Hematopoietic multipotent progenitor cell treated with erythropoietin and hydrocortisone succinate and interleukin-3 and kit ligand, for 4 days (in vitro differentiated cells): ENCODE measurements at regions not wholly inside any gene's neighbourhood (a gene's known extent, or its start where the extent isn't known, plus 50 kb on each side); places are given as distances from the start of the nearest gene placed in this dataset.
A peak's percentile ranks its signal among the peaks of the same experiment; 100 is the strongest.

Experiments
- DNase-seq: peaks from one replicate; pipeline ENCODE4 v3.0.0-alpha.2; 2015

DNA sequence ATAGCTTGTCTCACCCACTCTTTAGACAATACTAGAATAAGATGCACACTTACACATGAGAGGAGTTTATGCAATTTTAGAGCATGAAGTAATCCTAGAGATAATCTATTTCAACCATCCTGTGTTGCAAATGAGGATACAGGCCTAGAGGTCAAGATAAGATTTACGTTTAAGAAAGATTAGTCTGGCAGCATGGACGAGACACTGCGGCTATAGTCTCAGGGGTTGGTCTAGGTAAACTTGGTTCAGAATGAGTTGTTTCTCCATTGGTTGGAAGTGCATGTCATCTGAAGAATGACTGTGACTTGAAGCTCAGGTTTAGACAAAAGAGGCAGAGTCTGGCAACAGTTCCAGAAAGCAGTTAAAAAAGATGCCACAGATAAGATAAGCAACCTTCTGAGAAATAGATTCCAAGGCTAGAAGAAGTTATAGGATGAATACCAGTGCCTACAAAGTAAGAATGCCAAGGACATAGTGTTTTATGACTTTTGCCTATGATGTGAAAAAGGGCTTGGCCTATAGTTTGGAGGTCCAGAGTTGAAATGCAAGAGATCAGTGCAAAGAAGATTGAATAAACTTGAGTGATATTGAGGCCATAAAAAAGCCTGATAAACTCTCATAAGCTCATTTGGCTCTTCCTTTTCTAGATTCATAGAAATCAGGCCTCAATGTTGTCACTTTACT lies 631.0 kb downstream of the SQOR start:
- peak; percentile 41 for DNase-seq

DNA sequence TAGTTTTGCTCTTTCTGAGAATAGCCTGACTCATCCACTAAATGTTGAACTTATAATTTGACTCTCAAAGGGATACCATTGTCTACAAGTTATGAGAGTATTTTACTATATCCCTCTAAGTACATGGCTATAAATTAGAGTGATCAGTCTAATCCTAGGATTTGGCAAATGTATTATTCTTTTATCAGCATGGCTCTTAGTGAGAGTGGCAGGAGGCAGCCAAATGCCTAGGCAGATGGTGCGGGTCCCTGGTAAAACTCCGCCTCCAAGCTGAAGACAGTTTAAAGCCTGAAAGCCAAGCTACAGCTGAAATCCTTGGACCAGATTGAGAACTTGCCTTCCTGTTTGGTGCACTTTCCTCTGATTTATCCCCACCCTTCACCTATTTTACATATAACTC lies 631.8 kb downstream of the SQOR start:
- no peak for DNase-seq

DNA sequence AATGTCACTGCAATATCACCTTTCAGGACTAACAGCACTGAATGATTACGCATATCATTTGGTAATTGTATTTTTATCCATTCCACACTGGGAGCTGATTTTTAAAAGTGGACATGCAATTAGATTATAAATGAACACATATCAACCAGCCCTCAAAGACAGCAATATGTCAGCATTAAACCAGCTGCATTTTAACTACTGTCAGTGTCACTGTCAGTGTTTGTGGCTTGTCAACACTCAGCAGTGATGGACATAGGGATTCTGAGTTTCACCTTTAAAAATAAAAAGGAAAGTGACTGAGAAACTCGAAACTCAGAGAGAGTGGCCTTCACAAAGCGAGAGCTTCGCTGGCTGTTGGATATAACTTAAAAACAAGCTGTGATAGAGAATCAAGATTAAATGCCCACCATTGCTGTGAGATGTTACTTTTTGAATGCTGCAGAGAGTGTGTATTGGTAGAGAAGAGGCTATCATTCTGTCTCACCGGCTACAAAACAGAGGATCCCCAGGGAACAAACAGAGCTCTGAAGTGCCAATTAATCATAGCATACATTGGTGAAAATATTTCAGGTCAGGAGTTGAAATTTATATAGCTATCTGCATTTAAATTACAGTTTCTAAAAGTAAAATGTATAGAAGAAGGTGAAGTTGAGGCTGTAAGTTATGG lies 635.8 kb downstream of the SQOR start:
- DNase-seq: no peak

DNA sequence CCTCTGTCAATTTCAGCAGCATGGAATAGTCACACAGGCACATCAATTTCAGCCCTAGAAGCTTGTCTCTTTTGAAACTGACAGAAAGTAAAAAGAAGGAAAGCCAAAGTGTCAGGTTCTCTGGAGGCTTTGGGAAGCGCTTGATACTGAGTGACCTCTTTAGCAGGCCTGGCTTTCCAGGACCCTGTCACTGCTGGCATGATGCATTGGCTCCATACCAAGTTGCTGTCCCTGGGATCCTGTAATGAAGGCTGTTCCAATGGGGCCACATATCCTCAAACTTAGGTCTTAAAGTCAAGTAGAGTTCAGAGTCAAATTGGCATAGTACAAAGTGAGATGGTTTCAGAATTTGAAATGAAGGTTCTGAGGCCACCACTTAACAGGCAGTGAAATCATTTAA lies 640.9 kb downstream of the SQOR start:
- no peak for DNase-seq

DNA sequence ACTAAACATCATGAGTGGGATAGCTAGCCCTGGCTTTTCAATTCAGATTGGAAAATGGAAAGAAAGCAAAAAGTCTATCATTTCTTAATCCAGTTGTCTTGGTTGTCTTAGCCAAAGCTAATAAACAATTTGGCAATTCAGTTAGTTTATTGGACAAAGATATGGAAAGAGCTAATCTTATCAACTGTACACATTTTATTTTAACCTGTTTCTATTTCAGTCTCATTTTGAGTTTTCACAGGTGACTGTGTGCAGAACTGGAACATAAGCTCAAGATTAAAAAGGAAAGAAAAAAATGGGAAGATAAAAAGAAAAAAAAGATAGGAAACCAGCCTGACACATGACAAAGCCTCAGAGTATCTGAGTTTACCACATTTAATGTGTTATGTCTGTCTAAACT lies 642.6 kb downstream of the SQOR start:
- DNase-seq: no peak

DNA sequence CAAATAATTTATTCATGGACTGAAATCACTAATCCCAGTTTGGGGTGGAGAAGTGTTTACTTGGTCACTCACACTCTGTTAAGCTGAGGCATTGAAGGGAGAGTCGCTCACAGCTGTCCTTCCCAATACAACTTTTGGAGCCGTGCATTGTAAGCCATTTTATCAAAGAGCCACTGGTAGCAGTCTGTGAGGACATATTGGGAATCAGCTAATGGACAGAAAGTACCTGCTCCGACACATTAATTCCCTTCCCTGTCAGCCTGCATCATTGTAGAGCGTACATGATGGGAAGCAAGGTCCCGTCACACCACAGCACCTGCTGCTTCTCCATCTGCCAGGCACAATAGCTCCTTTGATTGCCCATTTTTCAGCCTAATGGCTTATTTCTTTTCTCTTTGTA lies 643.2 kb downstream of the SQOR start:
- DNase-seq: no peak

DNA sequence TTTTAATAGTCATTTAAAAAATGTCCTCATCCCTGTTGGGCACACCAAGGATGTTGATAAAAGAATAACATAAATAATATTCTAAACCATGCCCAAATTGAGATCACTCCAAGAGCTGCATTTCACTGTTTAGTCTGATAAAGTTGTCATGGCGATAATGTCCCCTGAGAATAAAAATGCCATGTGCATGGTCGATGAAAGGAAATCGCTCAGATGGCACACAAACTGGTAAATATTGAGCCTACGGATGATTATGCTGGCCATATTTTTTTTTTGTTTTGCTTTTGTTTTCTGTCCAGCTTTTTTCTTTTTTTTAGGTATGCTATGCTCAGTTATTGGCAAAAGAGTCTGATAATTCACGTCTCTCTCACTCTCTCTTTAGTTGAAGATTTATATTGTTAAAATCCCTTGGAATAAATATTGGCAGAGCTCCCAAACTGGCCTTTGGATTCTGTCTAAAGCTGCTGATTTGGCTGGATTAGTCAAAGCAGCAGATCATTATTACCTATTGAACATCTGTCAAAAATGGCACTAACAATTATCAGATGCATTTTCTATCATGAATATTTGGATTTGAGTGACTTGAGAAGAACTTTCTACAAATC lies 643.8 kb downstream of the SQOR start:
- DNase-seq: no peak

DNA sequence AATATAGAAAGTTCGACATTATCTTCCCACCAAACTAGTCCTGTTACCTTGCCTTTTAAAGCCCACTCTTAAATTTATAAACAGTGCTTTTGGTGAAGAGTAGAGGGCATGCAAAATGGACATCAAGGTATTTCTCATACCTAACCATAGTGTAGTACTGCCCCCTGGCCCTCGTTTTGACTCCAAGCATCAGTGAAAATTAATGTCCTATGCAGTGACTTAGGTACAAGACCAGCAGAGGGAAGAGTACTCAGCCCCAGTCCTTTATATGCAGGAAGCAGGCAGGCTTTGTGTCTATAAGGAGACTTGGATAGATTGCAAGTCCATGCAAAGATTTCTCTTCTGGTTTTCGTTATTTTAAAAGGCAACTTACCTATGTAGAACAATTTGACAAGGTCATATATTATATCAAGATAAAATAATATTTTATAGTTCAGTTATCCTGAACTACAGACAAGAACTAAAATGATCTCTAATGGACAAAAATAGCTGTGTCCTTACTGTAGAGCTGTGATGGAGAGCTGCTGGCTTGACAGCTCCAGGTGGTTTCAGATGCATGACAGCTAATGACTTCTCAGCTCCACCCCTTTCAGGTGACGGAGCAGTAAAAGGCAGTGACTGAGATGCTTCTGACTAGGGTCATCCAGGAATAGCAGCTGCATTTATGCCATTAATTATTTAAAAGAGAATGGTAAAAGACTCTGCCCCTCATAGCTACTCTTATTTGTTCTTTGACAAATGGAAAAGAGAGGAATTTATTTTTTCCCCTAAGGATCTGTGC lies 646.1 kb downstream of the SQOR start:
- peak; percentile 13 for DNase-seq

DNA sequence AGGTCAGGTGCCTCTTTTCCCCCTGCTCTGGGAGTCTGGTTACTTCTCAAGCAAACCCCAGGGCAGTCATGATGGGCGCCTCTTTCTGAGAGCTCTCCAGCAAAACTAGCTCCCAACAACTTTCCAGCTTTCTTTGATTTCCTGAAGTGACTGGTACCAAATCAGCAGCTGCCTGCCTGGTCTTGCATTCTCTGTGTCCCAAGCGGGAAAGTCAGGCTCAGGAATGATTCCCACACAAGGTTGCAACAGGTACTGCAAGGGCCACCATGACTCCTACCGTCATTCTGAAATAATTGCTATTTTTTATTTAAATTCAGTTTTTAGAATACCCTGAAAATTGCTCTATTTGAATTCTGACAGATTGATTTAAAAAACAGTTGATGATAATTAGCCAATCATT lies 658.7 kb downstream of the SQOR start:
- no peak for DNase-seq

DNA sequence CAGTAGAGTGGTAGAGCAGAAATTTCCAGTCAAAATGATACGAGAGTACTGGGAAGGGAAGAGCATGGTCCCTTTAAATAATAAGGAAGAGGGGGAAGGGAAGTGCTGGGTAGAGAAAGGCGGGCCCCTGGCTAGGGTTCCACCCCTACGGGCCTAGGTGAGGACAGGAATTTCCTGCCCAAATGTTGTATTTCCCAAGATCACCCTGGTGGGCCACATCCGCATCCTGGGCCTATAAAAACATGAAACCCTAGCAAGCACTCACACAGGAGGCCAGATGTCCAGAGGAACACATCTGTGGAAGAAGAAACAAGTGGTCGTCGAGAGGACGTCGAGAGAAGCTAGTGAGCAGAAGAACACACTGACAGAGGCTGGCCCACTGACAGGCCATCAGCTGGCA lies 661.2 kb downstream of the SQOR start:
- DNase-seq: no peak

DNA sequence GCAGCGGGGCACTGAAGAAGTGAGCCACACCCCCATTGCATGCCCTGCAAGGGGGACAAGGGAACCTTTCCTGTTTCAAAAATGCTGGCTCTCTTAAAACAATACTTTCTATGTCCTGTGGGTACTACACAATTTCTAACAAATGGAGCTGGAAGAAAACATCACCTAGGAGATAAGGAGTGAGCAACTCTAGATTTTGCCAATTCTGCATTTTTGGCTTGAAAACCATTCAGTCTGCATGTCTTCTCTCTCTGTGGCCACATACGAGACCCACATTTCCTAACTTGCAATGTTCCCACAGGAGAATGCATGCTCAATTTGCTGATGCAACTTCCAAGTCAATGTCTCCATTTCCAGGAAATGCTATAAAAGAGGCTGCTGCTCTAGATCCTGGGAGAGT lies 662.0 kb downstream of the SQOR start:
- no peak for DNase-seq

DNA sequence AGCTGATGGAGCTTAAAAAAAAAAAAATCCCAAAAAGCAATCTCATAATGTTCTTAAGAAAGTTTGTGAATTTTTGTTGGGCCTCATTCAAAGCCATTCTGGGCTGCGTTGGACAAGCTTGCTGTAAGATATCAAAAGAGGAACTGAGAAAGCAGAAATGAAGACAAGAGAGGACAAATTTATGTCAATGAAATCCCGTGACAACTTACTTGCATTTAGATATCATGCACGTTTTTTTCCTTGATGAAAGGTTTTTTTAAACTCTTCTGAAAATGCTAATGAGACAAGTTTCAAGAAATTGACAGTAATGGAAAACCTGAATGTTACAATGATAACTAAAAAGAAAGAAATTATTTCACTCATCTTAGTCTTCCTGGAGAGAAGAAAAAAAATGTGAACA lies 662.9 kb downstream of the SQOR start:
- DNase-seq: peak; percentile 28

DNA sequence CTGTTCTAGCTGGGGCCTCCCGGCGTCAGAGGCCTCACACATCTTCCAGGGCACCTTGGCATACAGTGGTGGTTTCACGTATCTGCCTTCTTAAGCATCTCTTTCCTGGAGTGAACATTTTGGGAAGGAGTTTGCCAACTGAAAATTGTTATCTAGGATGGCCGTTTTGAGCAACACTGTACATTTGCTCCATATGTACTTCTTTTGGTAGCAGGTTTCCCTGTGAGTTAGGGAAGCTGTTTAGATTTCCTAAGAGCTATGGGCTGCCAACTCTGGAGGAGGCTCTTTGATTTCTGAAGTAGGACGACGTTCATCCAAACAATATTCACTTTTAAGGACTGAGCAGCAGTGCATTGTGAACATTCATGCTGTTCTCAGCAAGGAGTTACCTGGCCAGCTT lies 665.9 kb downstream of the SQOR start:
- no peak for DNase-seq

DNA sequence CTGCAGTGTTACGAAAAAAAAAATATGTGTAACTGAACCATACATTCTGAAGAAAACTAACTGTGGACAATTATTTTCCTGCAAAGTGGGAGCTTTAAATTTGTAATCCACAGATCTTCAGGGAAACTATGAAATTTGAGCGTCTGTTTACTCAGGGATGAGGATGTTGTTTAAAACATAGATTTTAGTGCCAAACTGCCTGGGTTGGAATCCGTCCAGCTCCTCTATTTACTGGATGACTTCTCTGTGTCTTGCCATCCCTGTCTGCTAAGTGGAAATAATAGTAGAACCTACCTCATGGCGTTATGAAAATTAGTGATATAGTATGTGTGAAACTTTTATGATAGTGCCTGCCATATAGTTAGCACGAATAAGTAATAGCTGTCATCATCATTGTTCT lies 666.5 kb downstream of the SQOR start:
- no peak for DNase-seq

DNA sequence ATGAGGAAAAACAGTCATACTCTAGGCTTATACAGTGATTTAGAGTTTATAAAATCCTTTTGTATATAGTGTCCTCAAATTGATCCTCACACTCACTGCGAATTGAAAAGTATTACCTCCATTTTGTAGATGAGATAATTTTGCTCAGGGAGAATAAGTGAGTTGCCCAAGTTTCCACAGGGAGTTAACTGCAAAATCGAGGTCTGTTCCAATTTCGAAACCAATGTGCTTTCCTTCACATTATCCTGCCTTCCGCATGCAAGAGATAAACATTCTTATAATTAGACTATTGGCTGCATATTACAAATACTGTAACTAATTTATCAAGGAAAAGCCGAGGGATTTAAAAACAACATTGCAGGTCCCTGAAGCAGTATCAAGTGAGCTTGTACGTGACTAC lies 667.0 kb downstream of the SQOR start:
- no peak for DNase-seq

DNA sequence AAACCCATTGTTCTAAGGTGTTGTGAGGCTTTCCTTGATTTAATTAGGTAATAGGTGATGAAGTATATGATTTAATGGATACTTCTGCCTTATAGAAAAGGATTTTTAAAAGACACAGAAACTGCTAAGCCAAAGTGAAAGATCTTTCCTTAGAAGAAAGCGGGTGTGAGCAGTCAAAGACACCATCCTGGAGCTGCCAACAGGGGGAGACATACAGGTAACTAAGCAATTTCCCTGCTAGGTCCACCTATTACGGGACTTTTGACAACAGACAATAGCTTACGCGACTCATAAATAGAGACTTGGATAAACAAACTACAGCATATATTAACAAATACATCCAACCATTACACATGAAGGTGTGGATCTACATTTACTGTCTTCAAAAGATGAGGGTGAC lies 669.5 kb downstream of the SQOR start:
- peak; percentile 47 for DNase-seq

DNA sequence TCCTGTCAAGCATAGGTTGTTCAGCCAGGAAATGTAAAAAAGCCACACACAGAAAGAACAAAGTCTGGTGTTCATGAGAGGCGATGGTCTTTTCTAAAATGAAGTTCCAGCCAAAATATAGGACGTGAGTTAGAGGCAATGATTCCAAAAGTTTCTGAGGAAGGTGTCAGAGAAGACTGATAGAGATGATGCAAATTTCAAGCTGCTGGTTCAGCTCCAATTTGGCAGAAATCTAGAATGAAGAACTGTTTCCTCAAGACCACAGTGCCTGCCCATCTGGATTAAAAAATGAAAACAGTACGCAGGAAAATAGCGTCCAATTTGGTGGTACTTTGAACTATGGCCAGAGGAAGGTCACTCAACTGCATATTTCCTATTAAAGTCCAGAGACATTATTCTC lies 672.9 kb downstream of the SQOR start:
- DNase-seq: no peak

DNA sequence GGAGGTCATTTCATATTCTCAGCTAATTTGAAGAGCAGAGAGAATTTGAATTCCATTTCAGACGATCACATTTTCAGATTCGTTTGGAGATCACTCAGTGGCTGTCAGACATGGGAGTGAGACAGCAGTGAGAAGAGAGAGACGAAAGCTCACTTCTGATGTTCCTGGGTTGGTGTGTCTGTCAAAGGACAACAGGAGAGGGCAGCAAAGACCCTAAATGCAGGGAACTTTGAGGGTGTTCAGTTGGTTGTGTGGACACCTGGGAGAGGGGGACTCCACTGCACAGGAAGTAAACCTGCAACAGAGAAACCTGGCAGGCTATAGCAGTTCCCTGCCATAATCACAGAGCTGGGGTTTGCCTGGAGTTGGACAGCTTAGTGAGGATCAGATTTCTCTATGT lies 675.1 kb downstream of the SQOR start:
- DNase-seq: no peak

DNA sequence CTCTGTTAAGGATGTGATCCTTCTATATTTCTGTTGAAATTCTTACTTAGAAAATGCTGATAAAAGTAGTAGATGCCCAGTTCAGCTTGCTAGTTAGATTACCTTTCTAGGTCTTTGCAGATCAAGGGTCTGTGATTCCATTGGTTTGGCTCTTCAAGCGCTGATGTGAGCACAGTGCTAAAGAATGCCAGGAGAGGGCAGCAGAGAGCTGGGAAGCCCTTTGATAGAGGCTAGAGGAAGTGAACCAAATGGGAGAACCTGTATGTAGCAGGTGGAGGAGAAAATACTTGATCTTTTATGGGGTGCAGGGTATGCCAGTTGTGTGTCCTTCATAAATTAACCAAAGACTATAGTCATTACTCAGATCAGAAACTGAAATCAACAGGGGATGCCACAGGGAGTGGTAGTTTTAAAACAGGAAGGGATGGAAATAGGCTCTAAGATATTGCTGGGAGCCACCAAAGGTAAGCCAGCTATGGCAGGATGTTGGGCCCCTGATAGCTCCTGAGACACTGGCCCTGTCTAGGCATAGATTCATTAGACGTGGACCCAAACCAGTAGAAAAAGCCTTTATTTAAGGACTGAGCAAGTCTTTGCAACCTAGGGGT lies 677.4 kb downstream of the SQOR start:
- peak; percentile 80 for DNase-seq

DNA sequence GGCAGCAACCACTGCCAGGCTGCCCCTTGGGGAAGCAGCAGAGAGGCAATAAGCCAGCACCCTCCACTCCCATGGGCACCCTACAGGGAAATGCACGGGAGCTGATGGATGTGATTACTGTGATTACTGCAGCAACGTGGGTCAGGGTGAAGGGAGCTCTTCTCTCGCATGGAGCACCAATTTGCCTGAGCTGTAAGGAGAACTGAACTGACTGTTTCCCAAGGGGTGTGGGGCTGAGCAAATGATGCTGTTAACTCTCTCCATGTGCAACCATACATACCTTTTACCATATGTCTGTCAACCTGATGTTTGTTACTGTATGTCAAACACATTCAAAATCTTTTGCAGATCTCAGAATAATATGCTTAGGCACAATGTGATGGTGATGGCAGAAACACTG lies 680.6 kb downstream of the SQOR start:
- DNase-seq: no peak

DNA sequence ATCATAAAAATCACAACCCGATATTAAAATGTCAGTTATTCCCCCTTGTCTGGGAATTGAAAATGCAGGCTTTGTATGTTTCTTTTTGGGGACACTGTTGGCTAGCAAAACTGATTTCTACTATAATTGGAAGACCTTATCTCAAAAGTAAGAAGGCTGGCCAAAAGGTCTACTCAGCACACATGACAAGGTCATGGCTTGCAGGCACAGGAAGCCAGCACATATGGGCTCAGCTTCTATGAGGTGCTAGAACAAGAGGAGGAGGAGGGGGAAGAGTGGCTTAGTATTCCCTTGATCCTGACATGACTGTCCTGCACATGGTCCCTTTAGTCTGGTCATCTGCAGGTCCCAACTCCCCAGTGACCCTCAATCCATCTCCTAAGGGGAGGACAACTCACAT lies 681.2 kb downstream of the SQOR start:
- DNase-seq: no peak

DNA sequence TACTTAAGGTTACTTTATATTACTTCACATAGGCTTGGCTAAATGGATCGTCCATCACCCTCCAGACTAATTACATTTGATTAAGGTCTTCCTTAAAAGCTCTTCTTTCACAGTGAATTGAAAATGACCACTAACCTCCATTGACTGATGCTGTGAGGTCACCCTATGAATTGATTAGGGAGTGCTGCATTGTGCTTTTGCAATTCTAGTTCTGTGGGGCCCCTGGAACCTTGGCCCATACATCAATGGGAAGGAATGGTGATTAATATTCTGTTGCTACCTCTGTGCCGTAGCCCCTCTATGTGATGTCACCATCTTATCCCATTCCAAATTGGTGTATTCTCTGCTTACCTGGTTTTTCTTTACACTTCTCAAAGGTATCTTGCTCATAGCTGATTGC lies 682.2 kb downstream of the SQOR start:
- no peak for DNase-seq

DNA sequence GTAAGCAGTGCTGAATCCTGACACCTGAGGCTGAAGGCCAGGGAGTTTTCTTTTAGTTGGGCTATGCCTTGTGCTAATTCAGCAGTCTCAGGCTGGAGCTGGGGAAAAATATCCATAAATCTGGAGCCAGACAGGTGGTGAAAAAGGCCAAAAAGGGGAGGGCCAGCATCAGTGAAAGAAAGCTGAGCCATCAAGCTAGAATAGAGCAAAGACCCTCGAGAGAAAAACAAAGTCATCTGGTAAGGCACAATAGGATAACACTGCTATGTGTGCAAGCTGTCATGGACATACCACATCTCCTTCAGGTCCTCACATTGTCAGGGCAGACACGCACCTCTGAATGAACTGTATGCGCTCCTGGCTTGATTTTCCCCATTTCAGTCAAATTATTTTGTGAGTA lies 687.9 kb downstream of the SQOR start:
- DNase-seq: no peak

DNA sequence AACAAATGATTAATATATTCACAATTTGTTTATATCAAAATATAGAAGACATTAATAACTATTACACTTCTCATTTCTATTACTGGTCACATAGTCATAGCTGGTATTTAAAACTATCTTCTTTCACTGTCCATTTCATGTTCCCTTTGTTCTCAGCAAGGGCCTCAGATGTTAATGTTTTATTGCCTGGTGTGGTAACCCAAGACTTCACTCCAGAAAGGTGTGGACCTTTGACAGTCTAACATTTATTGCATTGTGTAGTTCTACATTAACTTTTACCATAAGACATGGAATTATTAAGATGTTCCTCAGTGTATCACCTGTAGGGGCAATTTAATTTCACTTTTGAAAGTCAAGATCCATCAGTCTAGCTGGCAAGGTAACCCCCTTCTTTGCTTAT lies 691.3 kb downstream of the SQOR start:
- no peak for DNase-seq
